A673 (cell line): ENCODE measurements at regions not wholly inside any gene's neighbourhood (a gene's known extent, or its start where the extent isn't known, plus 50 kb on each side); places are given as distances from the start of the nearest gene placed in this dataset.

Experiments used
- EZH2 ChIP-seq: fragments of 200-600 bp; sonication (generic); IDR thresholded peaks from 2 replicates; pipeline ENCODE4 v1.6.1; 2017; ENCODE audit warnings: borderline replicate concordance, low read depth, mild to moderate bottlenecking, mixed read lengths, antibody characterized with exemption, low read length; ENCODE audit not compliant: poor library complexity, severe bottlenecking
- TF ChIP-seq, protein P1 (sequence below): fragments of 300-800, 200-600 bp; sonication (generic); conservative IDR thresholded peaks from 2 replicates; pipeline ENCODE4 v1.5.1; 2017; ENCODE audit warnings: low read depth, mild to moderate bottlenecking, antibody characterized with exemption, low read length, moderate library complexity, mixed read lengths

DNA sequence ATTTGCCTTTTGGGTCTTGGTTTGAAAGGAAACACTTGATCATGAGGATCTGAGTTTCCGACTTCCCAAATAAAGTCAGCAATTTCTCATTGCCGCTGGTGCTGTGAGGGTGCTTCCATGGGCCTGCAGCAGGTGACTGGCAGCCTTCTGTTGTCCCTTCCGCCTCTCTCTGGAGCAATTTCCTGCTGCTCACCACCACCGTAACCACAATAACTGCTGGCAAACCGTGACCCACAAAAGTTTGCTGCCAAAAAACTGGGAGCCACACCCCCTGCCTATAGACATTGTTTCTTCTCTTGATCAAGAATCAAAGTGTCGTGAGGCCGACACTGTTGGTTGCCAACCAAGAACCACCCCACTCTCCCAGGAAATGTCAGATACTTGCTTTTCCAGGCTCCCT, 164.0 kb downstream of the NR2F2 start:
- TF ChIP-seq, protein P1, sequence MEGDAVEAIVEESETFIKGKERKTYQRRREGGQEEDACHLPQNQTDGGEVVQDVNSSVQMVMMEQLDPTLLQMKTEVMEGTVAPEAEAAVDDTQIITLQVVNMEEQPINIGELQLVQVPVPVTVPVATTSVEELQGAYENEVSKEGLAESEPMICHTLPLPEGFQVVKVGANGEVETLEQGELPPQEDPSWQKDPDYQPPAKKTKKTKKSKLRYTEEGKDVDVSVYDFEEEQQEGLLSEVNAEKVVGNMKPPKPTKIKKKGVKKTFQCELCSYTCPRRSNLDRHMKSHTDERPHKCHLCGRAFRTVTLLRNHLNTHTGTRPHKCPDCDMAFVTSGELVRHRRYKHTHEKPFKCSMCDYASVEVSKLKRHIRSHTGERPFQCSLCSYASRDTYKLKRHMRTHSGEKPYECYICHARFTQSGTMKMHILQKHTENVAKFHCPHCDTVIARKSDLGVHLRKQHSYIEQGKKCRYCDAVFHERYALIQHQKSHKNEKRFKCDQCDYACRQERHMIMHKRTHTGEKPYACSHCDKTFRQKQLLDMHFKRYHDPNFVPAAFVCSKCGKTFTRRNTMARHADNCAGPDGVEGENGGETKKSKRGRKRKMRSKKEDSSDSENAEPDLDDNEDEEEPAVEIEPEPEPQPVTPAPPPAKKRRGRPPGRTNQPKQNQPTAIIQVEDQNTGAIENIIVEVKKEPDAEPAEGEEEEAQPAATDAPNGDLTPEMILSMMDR: no peak
- TF ChIP-seq EZH2: no peak
